ENCODE measurements at regions not wholly inside any gene's neighbourhood (a gene's known extent, or its start where the extent isn't known, plus 50 kb on each side); places are given as distances from the start of the nearest gene placed in this dataset.

DNA sequence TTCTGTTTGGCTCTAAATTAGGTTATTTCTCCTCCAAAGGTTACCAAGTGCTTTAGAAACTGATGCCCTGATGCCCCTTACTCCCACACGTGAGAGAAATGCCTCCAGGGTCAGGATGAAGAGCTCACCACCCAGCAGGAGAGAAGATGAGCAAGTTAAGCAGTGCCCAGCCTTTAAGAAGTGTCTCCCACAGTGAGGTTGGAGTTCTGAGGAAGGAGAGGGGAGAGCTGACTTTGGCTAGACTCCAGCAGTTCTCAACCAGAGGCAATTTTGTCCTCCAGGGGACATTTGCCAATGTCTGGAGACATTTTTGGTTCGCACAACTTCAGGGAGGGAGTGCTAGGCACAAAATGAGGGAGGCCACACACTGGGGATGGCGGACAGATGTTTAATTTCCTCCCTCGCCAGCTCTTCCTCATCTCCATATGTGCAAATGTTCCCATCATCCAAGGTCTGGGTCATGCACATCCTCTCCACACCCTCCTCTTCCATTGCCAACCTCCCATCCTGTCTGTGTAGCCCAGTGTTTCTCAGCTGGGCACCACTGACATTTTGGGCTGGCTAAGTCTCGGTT lies 50.6 kb upstream of the SLC7A14 start:
- Histone ChIP-seq H3K79me2 (ENCODE audit: control insufficient read depth, insufficient read depth, low read length) (no peaks in the 10 kb centered on the region), H3K4me2 (ENCODE audit: insufficient read depth, low read length) (no peak overlapping the region), H4K20me1 (replicated peaks; ENCODE audit: control insufficient read depth, insufficient read depth, low read length) (no peaks in the 10 kb centered on the region), H3K9ac (ENCODE audit: insufficient read depth in 1 of 2, low read depth in 2 of 2, low read length in 2 of 2) (peak overlapping the region in 1 of 2 experiments; percentile 29; a peak in 1 of 4 replicates), H3K4me1 (replicated peaks in 1 of 2; ENCODE audit: control insufficient read depth in 2 of 2, insufficient read depth in 2 of 2, low read length in 2 of 2) (peaks cover 19 to 35% of the 10 kb centered on the region in 2 experiments), H3K9me1 (ENCODE audit: control insufficient read depth, insufficient read depth, low read length) (no peaks in the 10 kb centered on the region), H3K9me3 (replicated peaks; ENCODE audit: control insufficient read depth, insufficient read depth, low read depth, low read length) (no peaks in the 10 kb centered on the region), H2AFZ (ENCODE audit: low read depth, low read length) (no peak overlapping the region), H3K27me3 (ENCODE audit: control insufficient read depth in 2 of 2, insufficient read depth in 2 of 2, low read length in 2 of 2) (no peaks in the 10 kb centered on the region), H3K27ac (ENCODE audit: extremely low read depth, low read depth, low read length) (no peak overlapping the region), H3K4me3 (no peak overlapping the region), H3K36me3 (ENCODE audit: control insufficient read depth, insufficient read depth, low read length) (no peaks in the 10 kb centered on the region)
- DNase-seq (ENCODE audit: extremely low read depth in 1 of 4, low spot score in 3 of 4) (no peak), ATAC-seq (no peak), FAIRE-seq (no peak)
- ChIA-PET POLR2A (interaction anchor here (0.6 to 1.4 kb wide), 5 partner anchors 10 to 230 kb away, joined by 3 to 4 read pairs (median 3); no protein-coding TSS in a partner anchor), CTCF (ENCODE audit: low intra/inter-chr PET ratio) (no interaction called here)
- TF ChIP-seq MECOM (CRISPR knock-in tag; IDR thresholded peaks at IDR 0.05) (no peak), NFIC (IDR thresholded peaks at IDR 0.05) (peak; percentile 20; the same call in 1 of the 2 replicates)
- BruUV-seq (replicated peaks), result no TSS peak
- in situ Hi-C loops (cut with MboI), result loop anchor here (25.0 kb wide), 1 partner anchor 951 kb away; no protein-coding TSS in a partner anchor
- intact Hi-C loops (cut with micrococcal nuclease), result loop anchor here (5.0 kb wide), 1 partner anchor 51 kb away; no protein-coding TSS in a partner anchor
- WGBS (ENCODE audit: insufficient coverage, low coverage, missing lambda C conversion rate), result 61% methylated on average over 5 of the region's 5 CpGs

Measured in K562 (cell line).